SK-N-SH treated with all-trans-retinoic acid at 6 μM for 48 hours (cell line): ENCODE measurements at regions not wholly inside any gene's neighbourhood (a gene's known extent, or its start where the extent isn't known, plus 50 kb on each side); places are given as distances from the start of the nearest gene placed in this dataset.
"Not testable (repeated sequence)": the region's sequence is repeated elsewhere in the genome, so short reads cannot be mapped to it uniquely, and the experiment has no call there.

Experiments
- ATAC-seq: fragments of 200-7000 bp; cut with Tn5 transposase; 3 replicates; pipeline ENCODE4 v1.9.1; 2020; ENCODE audit warnings: mild to moderate bottlenecking, moderate library complexity
- ARNTL ChIP-seq: fragments of 450-650 bp; formaldehyde crosslinking; IDR thresholded peaks from 2 replicates; pipeline ENCODE4 v1.5.0; 2020; ENCODE audit warnings: low read depth, mild to moderate bottlenecking, moderate library complexity, borderline replicate concordance
- CSDC2 ChIP-seq: fragments of 250-450 bp; sonication (Bioruptor Pico); IDR thresholded peaks from 2 replicates; pipeline ENCODE4 v1.5.0; 2020; ENCODE audit warnings: mild to moderate bottlenecking, moderate library complexity
- ESRRG ChIP-seq: fragments of 250-450 bp; sonication (Bioruptor Pico); IDR thresholded peaks from 2 replicates; pipeline ENCODE4 v1.6.1; 2021; ENCODE audit warnings: mild to moderate bottlenecking
- ISL1 ChIP-seq: fragments of 250-450 bp; sonication (Bioruptor Pico); IDR thresholded peaks from 2 replicates; pipeline ENCODE4 v2.1.2; 2022; ENCODE audit warnings: mild to moderate bottlenecking, moderate library complexity
- OSR1 ChIP-seq: fragments of 250-450 bp; sonication (Bioruptor Pico); IDR thresholded peaks from 2 replicates; pipeline ENCODE4 v1.8.0; 2022; ENCODE audit warnings: moderate library complexity, mild to moderate bottlenecking, inconsistent platforms
- PPARA ChIP-seq: fragments of 250-450 bp; sonication (Bioruptor Pico); IDR thresholded peaks from 2 replicates; pipeline ENCODE4 v1.5.0; 2020; ENCODE audit warnings: mild to moderate bottlenecking, borderline replicate concordance
- RARB ChIP-seq: fragments of 250-450 bp; sonication (Bioruptor Pico); IDR thresholded peaks from 2 replicates; pipeline ENCODE4 v1.8.0; 2021; ENCODE audit warnings: mild to moderate bottlenecking, moderate library complexity
- SNAI2 ChIP-seq: fragments of 250-450 bp; sonication (Bioruptor Pico); IDR thresholded peaks from 2 replicates; pipeline ENCODE4 v1.5.0; 2020; ENCODE audit warnings: mild to moderate bottlenecking, moderate library complexity
- TCF4 ChIP-seq: fragments of 250-450 bp; sonication (Bioruptor Pico); IDR thresholded peaks from 2 replicates; pipeline ENCODE4 v1.8.0; 2021; ENCODE audit warnings: mild to moderate bottlenecking, moderate library complexity, borderline replicate concordance
- TOX ChIP-seq: fragments of 250-450 bp; sonication (Bioruptor Pico); IDR thresholded peaks from 2 replicates; pipeline ENCODE4 v1.8.0; 2021; ENCODE audit warnings: mild to moderate bottlenecking, moderate library complexity, borderline replicate concordance
- ZC3H10 ChIP-seq: fragments of 250-450 bp; sonication (Bioruptor Pico); IDR thresholded peaks from 2 replicates; pipeline ENCODE4 v1.5.1; 2021; ENCODE audit warnings: mild to moderate bottlenecking, moderate library complexity
- ZFP3 ChIP-seq: fragments of 250-450 bp; sonication (Bioruptor Pico); IDR thresholded peaks from 2 replicates; pipeline ENCODE4 v1.5.0; 2020; ENCODE audit warnings: mild to moderate bottlenecking, moderate library complexity
- ZFP30 ChIP-seq: fragments of 450-650 bp; formaldehyde crosslinking; IDR thresholded peaks from 2 replicates; pipeline ENCODE4 v1.5.0; 2022; ENCODE audit warnings: mild to moderate bottlenecking, moderate library complexity
- ZNF70 ChIP-seq: fragments of 450-650 bp; formaldehyde crosslinking; IDR thresholded peaks from 2 replicates; pipeline ENCODE4 v1.5.0; 2020; ENCODE audit warnings: mild to moderate bottlenecking, moderate library complexity
- ZNF8 ChIP-seq: fragments of 450-650 bp; formaldehyde crosslinking; IDR thresholded peaks from 2 replicates; pipeline ENCODE4 v1.5.0; 2020; ENCODE audit warnings: mild to moderate bottlenecking, moderate library complexity
- TF ChIP-seq, protein P1 (sequence below): fragments of 250-450 bp; sonication (Bioruptor Pico); IDR thresholded peaks from 2 replicates; pipeline ENCODE4 v1.8.0; 2021; ENCODE audit warnings: low read depth, mild to moderate bottlenecking, moderate library complexity, borderline replicate concordance
- TF ChIP-seq, protein P2 (sequence below): fragments of 250-450 bp; sonication (Bioruptor Pico); IDR thresholded peaks from 2 replicates; pipeline ENCODE4 v1.5.1; 2020; ENCODE audit warnings: low read depth, mild to moderate bottlenecking, moderate library complexity
- TF ChIP-seq, protein P3 (sequence below): fragments of 250-450 bp; sonication (Bioruptor Pico); IDR thresholded peaks from 2 replicates; pipeline ENCODE4 v1.5.1; 2021; ENCODE audit warnings: mild to moderate bottlenecking, moderate library complexity
- TF ChIP-seq, protein P4 (sequence below): fragments of 250-450 bp; sonication (Bioruptor Pico); IDR thresholded peaks from 2 replicates; pipeline ENCODE4 v1.8.0; 2020; ENCODE audit warnings: mild to moderate bottlenecking, moderate library complexity, borderline replicate concordance
- TF ChIP-seq, protein P5 (sequence below): fragments of 250-450 bp; sonication (Bioruptor Pico); IDR thresholded peaks from 2 replicates; pipeline ENCODE4 v1.5.0; 2020; ENCODE audit warnings: mild to moderate bottlenecking, moderate library complexity

DNA sequence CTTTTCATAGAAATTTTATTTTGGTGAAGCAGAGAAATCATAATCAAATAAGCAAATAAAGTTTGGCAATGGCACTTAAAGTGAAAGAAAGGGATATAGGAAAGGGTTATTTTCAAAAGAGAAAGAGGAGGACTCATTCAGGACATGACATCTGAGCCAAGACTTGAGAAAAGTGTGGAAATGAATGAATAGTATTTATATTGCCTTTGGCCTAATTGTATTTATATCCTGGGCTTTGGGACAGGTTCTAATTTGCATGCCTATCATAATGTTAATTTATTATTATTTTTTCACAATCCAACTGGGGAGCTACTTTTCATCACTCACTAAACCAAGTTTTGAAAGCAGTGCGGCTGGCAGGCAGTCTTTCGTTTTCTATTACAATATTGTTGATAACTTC is 376.8 kb downstream of the HGF start (continued):
- TF ChIP-seq, protein P1, sequence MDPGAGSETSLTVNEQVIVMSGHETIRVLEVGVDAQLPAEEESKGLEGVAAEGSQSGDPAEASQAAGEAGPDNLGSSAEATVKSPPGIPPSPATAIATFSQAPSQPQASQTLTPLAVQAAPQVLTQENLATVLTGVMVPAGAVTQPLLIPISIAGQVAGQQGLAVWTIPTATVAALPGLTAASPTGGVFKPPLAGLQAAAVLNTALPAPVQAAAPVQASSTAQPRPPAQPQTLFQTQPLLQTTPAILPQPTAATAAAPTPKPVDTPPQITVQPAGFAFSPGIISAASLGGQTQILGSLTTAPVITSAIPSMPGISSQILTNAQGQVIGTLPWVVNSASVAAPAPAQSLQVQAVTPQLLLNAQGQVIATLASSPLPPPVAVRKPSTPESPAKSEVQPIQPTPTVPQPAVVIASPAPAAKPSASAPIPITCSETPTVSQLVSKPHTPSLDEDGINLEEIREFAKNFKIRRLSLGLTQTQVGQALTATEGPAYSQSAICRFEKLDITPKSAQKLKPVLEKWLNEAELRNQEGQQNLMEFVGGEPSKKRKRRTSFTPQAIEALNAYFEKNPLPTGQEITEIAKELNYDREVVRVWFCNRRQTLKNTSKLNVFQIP (CRISPR knock-in tag) = no peak
- no peak for TF ChIP-seq ISL1 (CRISPR knock-in tag)
- TF ChIP-seq ZFP3 (CRISPR knock-in tag) = no peak
- TF ChIP-seq ARNTL = no peak

DNA sequence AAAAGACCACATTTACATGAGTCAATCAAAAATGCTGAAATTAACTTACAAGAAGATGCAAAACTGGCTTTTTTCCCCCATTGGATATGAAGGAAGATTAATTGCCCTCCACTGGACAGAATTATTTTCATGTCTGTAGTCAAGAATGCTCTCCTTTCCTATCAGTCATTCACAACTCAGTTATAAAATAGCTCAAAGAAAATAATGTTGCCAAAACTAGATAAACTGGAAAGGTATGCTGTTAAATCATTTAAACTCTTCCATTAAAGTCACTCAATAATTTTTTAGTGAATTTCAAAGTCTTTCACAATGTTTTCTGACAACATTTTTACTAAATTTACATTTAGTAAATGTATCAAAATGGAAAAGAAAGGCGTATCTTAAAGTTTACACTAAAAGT is 384.5 kb downstream of the HGF start:
- no peak for ATAC-seq

DNA sequence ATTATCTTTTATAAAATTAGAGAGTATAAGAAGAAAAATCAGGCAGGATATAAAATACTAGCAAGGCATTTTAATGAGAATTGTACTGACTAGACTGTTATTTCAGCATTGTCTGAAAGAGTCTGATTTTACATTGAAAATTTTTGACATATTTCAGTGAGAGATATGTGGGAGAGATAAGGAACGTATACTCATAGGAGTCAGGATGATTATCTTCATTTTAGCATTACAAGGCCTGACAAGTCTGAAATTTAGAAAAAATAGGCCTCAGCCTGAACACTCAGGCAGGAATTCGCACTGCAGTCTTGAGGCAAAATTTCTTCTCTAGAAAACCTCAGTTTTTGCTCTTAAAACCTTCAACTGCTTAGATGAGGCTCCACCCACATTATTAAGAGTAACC is 386.0 kb downstream of the HGF start:
- TF ChIP-seq ISL1 (CRISPR knock-in tag) (peak; percentile 80), ZFP3 (CRISPR knock-in tag) (no peak)
- peak; percentile 45; the same call in 2 of the 3 replicates for ATAC-seq

More for the DNA sequence above, 384.5 kb downstream of the HGF start:
- TF ChIP-seq ZFP30 = no peak
- TF ChIP-seq ZNF8 (CRISPR knock-in tag) = no peak
- TF ChIP-seq, protein P2, sequence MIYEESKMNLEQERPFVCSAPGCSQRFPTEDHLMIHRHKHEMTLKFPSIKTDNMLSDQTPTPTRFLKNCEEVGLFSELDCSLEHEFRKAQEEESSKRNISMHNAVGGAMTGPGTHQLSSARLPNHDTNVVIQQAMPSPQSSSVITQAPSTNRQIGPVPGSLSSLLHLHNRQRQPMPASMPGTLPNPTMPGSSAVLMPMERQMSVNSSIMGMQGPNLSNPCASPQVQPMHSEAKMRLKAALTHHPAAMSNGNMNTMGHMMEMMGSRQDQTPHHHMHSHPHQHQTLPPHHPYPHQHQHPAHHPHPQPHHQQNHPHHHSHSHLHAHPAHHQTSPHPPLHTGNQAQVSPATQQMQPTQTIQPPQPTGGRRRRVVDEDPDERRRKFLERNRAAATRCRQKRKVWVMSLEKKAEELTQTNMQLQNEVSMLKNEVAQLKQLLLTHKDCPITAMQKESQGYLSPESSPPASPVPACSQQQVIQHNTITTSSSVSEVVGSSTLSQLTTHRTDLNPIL (CRISPR knock-in tag) = 0 out of 2 replicates have a peak, but pooled peaks have one; percentile 30
- TF ChIP-seq PPARA (CRISPR knock-in tag) = no peak
- peak; percentile 98 for TF ChIP-seq ISL1 (CRISPR knock-in tag)
- TF ChIP-seq ZNF70 (CRISPR knock-in tag) = no peak
- TF ChIP-seq RARB (CRISPR knock-in tag) = no peak
- 0 out of 2 replicates have a peak, but pooled peaks have one; percentile 26 for TF ChIP-seq CSDC2 (CRISPR knock-in tag)

DNA sequence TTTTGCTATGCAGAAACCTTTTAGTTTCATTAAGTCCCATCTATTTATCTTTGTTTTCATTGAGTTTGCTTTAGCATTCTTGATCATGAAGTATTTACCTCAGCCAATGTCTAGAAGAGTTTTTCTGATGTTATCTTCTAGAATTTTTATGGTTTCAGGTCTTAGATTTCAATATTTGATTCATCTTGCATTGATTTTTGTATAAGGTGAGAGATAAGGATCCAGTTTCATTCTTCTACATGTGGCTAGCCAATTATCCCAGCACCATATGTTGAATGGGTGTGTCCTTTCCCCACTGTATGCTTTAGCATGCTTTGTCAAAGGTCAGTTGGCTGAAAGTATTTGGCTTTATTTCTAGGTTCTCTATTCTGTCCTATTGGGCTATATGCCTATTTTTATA is 395.2 kb downstream of the HGF start:
- not testable (repeated sequence) for ATAC-seq

DNA sequence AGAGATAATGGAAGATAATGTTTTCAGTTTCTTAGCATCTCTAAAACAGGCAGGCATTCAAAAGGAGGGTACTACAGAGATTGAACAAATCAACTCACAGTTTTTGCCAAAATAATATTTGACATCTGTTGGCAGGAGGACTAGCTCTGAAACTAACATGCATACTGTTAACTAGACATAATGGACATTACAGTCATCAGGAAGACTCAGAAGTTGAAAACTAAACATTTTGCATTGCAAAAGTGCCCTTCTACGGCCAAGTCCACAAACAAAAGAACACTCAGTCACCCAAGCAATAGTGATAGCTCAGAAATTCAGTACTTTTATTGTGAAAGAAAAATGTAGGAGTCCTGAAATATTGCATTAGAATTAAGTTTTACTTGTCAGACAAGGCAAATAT is 399.0 kb downstream of the HGF start:
- ATAC-seq = no peak
- TF ChIP-seq TOX (CRISPR knock-in tag) (no peak), RARB (CRISPR knock-in tag) (no peak), OSR1 (CRISPR knock-in tag) (no peak), ZFP30 (no peak), ZNF70 (CRISPR knock-in tag) (peak; percentile 30; the same call in 1 of the 2 replicates), ISL1 (CRISPR knock-in tag) (no peak; the same call in 1 of the 2 replicates), ZFP3 (CRISPR knock-in tag) (no peak), ESRRG (no peak), SNAI2 (CRISPR knock-in tag) (no peak), ZC3H10 (CRISPR knock-in tag) (no peak), CSDC2 (CRISPR knock-in tag) (no peak), ZNF8 (CRISPR knock-in tag) (no peak), TCF4 (CRISPR knock-in tag) (peak; percentile 8; the same call in 1 of the 2 replicates)
- TF ChIP-seq, protein P3, sequence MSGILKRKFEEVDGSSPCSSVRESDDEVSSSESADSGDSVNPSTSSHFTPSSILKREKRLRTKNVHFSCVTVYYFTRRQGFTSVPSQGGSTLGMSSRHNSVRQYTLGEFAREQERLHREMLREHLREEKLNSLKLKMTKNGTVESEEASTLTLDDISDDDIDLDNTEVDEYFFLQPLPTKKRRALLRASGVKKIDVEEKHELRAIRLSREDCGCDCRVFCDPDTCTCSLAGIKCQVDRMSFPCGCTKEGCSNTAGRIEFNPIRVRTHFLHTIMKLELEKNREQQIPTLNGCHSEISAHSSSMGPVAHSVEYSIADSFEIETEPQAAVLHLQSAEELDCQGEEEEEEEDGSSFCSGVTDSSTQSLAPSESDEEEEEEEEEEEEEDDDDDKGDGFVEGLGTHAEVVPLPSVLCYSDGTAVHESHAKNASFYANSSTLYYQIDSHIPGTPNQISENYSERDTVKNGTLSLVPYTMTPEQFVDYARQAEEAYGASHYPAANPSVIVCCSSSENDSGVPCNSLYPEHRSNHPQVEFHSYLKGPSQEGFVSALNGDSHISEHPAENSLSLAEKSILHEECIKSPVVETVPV (CRISPR knock-in tag) = no peak
- TF ChIP-seq, protein P1 (CRISPR knock-in tag) = no peak
- TF ChIP-seq, protein P2 (CRISPR knock-in tag) = no peak
- TF ChIP-seq, protein P4, sequence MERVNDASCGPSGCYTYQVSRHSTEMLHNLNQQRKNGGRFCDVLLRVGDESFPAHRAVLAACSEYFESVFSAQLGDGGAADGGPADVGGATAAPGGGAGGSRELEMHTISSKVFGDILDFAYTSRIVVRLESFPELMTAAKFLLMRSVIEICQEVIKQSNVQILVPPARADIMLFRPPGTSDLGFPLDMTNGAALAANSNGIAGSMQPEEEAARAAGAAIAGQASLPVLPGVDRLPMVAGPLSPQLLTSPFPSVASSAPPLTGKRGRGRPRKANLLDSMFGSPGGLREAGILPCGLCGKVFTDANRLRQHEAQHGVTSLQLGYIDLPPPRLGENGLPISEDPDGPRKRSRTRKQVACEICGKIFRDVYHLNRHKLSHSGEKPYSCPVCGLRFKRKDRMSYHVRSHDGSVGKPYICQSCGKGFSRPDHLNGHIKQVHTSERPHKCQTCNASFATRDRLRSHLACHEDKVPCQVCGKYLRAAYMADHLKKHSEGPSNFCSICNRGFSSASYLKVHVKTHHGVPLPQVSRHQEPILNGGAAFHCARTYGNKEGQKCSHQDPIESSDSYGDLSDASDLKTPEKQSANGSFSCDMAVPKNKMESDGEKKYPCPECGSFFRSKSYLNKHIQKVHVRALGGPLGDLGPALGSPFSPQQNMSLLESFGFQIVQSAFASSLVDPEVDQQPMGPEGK = no peak
- TF ChIP-seq, protein P5, sequence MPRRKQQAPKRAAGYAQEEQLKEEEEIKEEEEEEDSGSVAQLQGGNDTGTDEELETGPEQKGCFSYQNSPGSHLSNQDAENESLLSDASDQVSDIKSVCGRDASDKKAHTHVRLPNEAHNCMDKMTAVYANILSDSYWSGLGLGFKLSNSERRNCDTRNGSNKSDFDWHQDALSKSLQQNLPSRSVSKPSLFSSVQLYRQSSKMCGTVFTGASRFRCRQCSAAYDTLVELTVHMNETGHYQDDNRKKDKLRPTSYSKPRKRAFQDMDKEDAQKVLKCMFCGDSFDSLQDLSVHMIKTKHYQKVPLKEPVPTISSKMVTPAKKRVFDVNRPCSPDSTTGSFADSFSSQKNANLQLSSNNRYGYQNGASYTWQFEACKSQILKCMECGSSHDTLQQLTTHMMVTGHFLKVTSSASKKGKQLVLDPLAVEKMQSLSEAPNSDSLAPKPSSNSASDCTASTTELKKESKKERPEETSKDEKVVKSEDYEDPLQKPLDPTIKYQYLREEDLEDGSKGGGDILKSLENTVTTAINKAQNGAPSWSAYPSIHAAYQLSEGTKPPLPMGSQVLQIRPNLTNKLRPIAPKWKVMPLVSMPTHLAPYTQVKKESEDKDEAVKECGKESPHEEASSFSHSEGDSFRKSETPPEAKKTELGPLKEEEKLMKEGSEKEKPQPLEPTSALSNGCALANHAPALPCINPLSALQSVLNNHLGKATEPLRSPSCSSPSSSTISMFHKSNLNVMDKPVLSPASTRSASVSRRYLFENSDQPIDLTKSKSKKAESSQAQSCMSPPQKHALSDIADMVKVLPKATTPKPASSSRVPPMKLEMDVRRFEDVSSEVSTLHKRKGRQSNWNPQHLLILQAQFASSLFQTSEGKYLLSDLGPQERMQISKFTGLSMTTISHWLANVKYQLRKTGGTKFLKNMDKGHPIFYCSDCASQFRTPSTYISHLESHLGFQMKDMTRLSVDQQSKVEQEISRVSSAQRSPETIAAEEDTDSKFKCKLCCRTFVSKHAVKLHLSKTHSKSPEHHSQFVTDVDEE (CRISPR knock-in tag) = 0 out of 2 replicates have a peak, but pooled peaks have one; percentile 35
